ENCODE measurements at regions not wholly inside any gene's neighbourhood (a gene's known extent, or its start where the extent isn't known, plus 50 kb on each side); places are given as distances from the start of the nearest gene placed in this dataset.

GRCh38 chr17:6943406-6943805, 52.4 kb upstream of the ALOX12 start:
- Histone ChIP-seq H3K9me3 (no peaks in the 10 kb centered on the region), H3K27me3 (no peaks in the 10 kb centered on the region), H3K27ac (no peak overlapping the region), H3K4me1 (no peaks in the 10 kb centered on the region), H3K36me3 (no peaks in the 10 kb centered on the region), H3K4me3 (no peak overlapping the region)
- WGBS (ENCODE audit: insufficient coverage, low coverage, low lambda C conversion rate, missing lambda C conversion rate): 53% methylated on average over 4 of the region's 4 CpGs
- intact Hi-C loops (cut with DNase I): no loop called here
- DNase-seq: no peak
- TF ChIP-seq POLR2A (IDR thresholded peaks at IDR 0.05): no peak
- no peak for TF ChIP-seq CTCF (IDR thresholded peaks at IDR 0.05)
- no peak for ATAC-seq

All from right lobe of liver (tissue), 6 donors.